Activated CD4-positive, alpha-beta T cell treated with anti-CD3 and anti-CD28 coated beads for 36 hours (primary cell): ENCODE measurements at regions not wholly inside any gene's neighbourhood (a gene's known extent, or its start where the extent isn't known, plus 50 kb on each side); places are given as distances from the start of the nearest gene placed in this dataset.

Source experiments
- ATAC-seq: fragments of 200-7000 bp; cut with Tn5 transposase; one replicate; pipeline ENCODE4 v1.10.0; 2021; ENCODE audit warnings: mild to moderate bottlenecking, moderate library complexity
- CTCF ChIA-PET: fragments of 350-600 bp; sonication (Branson Sonifier 250); formaldehyde crosslinking; loops from one replicate; lab custom pipeline; 2021; ENCODE audit warnings: antibody characterized with exemption; lab: Charles Lee
- POLR2A ChIA-PET: fragments of 350-600 bp; sonication (Branson Sonifier 250); formaldehyde crosslinking; loops from one replicate; lab custom pipeline; 2021; ENCODE audit warnings: antibody characterized with exemption, inconsistent platforms; lab: Charles Lee
- DNase-seq: peaks from one replicate; pipeline ENCODE4 v3.0.0-alpha.2; 2020
- H3K27ac Mint-ChIP-seq: one replicate; pipeline ENCODE4 v1.8.0; 2021; ENCODE audit warnings: mixed read lengths
- H3K27me3 Mint-ChIP-seq: one replicate; pipeline ENCODE4 v1.8.0; 2021; ENCODE audit warnings: mixed read lengths
- H3K36me3 Mint-ChIP-seq: one replicate; pipeline ENCODE4 v1.8.0; 2021; ENCODE audit warnings: low read depth, mixed read lengths
- H3K4me1 Mint-ChIP-seq: one replicate; pipeline ENCODE4 v1.8.0; 2021; ENCODE audit warnings: mixed read lengths
- H3K4me3 Mint-ChIP-seq: one replicate; pipeline ENCODE4 v1.8.0; 2021; ENCODE audit warnings: mild to moderate bottlenecking, moderate library complexity, mixed read lengths
- H3K9me3 Mint-ChIP-seq: one replicate; pipeline ENCODE4 v1.8.0; 2021; ENCODE audit warnings: low read depth, mixed read lengths
- intact Hi-C, 2 experiments: fragments of 100-400 bp; cut with DNase I in 1 of 2; cut with micrococcal nuclease in 1 of 2; formaldehyde crosslinking; loops; one replicate each; pipeline versions ENCODE4 v1.14.2 to v1.15.1; 2022 to 2024; cut with DNase I, micrococcal nuclease

DNA sequence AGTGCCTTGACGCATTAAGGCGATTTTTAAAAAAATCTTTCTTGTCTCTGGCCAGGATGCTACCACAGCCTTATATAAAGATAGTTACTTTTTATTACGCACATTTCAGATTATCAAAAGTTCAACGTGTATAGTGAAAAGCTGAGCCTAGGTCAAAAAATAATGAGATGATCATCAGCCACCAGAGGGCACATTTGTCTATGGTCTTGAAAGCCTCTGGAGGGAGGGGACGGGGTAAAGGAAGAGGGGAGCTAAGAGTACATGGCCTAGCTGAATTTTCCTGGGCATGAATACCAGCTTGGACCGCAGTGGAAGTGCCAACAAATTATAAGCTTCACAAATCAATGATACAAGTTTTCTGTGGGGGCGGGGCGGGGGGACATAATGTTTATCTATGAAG, 285.9 kb upstream of the SMIM30 start:
- ChIA-PET POLR2A (no interaction called here), CTCF (interaction anchor here (1.1 to 1.7 kb wide), 3 partner anchors 17 to 854 kb away, joined by 3 to 9 read pairs (median 3); no protein-coding TSS in a partner anchor)
- H3K4me1 Mint-ChIP-seq: no peaks in the 10 kb centered on the region
- no peak for ATAC-seq
- peaks cover 16% of the 10 kb centered on the region for H3K27me3 Mint-ChIP-seq
- H3K9me3 Mint-ChIP-seq: no peaks in the 10 kb centered on the region
- intact Hi-C loops: loop anchor here in 1 of 2 experiments (5.0 kb wide), 1 partner anchor 293 kb away; no protein-coding TSS in a partner anchor
- DNase-seq: no peak
- no peak overlapping the region for H3K27ac Mint-ChIP-seq
- no peak overlapping the region for H3K4me3 Mint-ChIP-seq
- H3K36me3 Mint-ChIP-seq: no peaks in the 10 kb centered on the region

DNA sequence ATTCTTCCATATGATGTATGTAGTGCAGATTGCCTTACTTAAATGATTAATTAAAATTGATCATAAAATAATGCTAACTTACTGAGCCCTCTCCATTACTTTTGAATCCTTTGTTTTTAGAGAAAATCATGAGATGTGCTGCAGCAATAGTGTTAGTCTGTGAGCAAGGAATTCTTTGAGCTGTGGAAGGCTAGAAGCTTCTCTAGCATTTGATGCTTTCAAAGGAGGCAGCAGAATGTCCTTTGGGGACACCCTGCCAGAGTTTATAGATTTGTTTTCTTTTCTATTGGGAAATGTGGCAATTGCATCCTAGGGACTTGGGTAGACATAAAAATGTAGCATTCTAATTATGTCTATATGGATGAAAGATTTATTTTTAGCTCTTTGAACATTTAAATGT, 284.1 kb upstream of the SMIM30 start:
- no peak for DNase-seq
- peaks cover 13% of the 10 kb centered on the region for H3K27me3 Mint-ChIP-seq
- CTCF ChIA-PET: no interaction called here
- H3K4me1 Mint-ChIP-seq: no peaks in the 10 kb centered on the region
- H3K27ac Mint-ChIP-seq: no peak overlapping the region
- intact Hi-C loops: loop anchor here in 1 of 2 experiments (5.0 kb wide), 1 partner anchor 295 kb away; no protein-coding TSS in a partner anchor
- POLR2A ChIA-PET: no interaction called here
- H3K36me3 Mint-ChIP-seq: no peaks in the 10 kb centered on the region
- ATAC-seq: no peak
- no peaks in the 10 kb centered on the region for H3K9me3 Mint-ChIP-seq
- H3K4me3 Mint-ChIP-seq: no peak overlapping the region

DNA sequence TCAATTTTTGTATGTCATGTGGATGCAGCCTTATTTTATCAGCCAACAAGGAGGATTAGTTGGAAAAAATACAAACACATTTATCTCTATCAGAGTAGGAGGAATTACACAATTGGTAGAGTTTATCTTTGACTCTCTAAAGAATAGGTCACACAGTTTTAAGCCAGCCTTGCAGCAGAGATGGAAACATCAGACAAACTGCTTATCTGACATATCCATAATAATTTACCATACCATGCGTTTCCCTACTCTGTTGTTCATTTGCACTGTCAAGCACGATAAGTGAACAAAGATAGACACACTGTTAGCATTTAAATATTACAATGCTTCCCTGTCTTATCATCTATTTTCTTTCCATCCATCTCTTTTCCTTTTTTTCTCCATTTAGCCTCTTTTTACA, 283.7 kb upstream of the SMIM30 start:
- ATAC-seq (no peak), DNase-seq (no peak)
- POLR2A ChIA-PET: no interaction called here
- intact Hi-C loops: loop anchor here in 1 of 2 experiments (5.0 kb wide), 1 partner anchor 295 kb away; no protein-coding TSS in a partner anchor
- Mint-ChIP-seq H3K27ac (no peak overlapping the region), H3K4me3 (no peak overlapping the region), H3K4me1 (no peaks in the 10 kb centered on the region), H3K9me3 (no peaks in the 10 kb centered on the region), H3K27me3 (peaks cover 13% of the 10 kb centered on the region), H3K36me3 (no peaks in the 10 kb centered on the region)
- CTCF ChIA-PET: interaction anchor here (0.6 kb wide), 1 partner anchor 10 kb away, joined by 3 read pairs; no protein-coding TSS in a partner anchor

DNA sequence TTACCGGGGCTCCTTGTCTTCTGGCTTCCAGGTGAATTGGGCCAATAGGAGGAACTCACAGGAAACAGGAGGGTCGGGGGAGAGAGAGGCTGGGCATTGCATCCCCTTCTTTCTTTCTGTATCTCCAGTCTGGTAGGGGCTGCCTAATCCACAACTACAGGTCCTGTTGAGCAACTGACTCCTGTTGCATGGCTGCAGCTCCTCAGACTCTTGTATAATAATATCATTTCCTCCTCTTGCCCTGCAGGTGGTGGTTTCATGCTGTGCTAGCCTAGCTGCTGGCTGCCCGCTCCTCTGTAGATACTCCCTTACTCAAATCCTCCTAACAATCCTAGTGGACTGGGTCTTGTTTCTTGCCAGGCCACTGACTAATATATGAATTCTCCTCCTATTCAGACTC, 276.5 kb upstream of the SMIM30 start:
- DNase-seq (no peak), ATAC-seq (no peak)
- intact Hi-C loops: no loop called here
- H3K9me3 Mint-ChIP-seq: no peaks in the 10 kb centered on the region
- H3K36me3 Mint-ChIP-seq: no peaks in the 10 kb centered on the region
- ChIA-PET CTCF (no interaction called here), POLR2A (no interaction called here)
- peaks cover 10% of the 10 kb centered on the region for H3K27me3 Mint-ChIP-seq
- no peak overlapping the region for H3K27ac Mint-ChIP-seq
- H3K4me1 Mint-ChIP-seq: no peaks in the 10 kb centered on the region
- H3K4me3 Mint-ChIP-seq: no peak overlapping the region

DNA sequence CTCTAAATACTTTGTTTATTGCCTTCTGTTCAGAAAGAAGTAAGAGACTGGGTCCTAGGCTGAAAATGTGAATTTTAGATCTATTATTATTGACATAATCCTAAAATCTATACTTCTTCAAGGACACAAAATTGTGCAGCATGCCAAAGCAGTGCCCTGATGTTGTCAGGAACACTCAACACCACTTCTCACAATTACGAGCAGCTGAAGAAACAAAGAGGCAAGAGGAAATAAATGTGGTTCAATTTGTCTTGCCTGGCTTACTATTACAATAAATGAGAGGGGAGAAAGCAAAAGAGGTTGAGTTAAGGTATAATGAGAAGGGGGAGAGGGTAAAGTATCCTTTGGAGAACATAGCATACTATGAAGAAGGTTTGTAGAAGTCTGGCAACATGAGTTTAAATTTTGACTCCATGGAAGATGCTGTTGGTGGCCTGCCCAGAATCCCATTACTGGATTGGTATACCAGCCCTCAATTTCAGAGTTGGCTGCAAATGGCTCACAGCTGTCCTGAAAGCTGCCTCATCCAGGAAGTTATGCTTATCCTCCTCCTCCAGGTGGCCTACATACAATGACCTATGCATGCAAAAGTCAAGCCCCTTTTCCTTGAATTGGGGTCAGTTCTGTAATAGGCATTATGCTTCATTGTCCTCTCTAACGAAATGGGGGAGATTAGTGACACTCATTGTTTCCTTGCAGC, 274.6 kb upstream of the SMIM30 start:
- intact Hi-C loops: no loop called here
- ChIA-PET POLR2A (no interaction called here), CTCF (no interaction called here)
- H3K4me1 Mint-ChIP-seq: no peaks in the 10 kb centered on the region
- no peak overlapping the region for H3K4me3 Mint-ChIP-seq
- peaks cover 12% of the 10 kb centered on the region for H3K27me3 Mint-ChIP-seq
- ATAC-seq (no peak), DNase-seq (no peak)
- H3K36me3 Mint-ChIP-seq: no peaks in the 10 kb centered on the region
- no peak overlapping the region for H3K27ac Mint-ChIP-seq
- peaks cover 4% of the 10 kb centered on the region for H3K9me3 Mint-ChIP-seq

DNA sequence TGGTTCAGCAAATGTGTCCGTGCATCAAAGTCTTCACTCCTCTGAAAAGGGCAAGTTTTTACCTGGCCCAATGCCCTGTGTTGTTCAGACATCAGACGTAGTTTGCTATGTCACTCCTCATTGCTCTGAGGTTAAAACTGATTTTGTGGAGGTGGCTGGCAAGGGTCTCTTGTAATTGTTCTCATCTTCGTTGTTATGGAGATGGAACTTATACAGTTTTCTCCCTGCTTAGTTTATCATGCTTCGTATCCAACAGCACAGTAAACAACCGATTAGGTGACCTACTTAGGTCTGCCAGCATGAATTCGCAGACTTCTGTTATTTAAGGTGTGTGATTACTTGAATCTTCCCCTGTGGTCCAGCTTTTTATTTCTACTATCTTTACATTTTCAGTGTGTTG, 274.1 kb upstream of the SMIM30 start:
- CTCF ChIA-PET: no interaction called here
- Mint-ChIP-seq H3K4me1 (no peaks in the 10 kb centered on the region), H3K9me3 (peaks cover 4% of the 10 kb centered on the region), H3K27ac (no peak overlapping the region), H3K36me3 (no peaks in the 10 kb centered on the region), H3K4me3 (no peak overlapping the region), H3K27me3 (peaks cover 10% of the 10 kb centered on the region)
- DNase-seq (no peak), ATAC-seq (no peak)
- POLR2A ChIA-PET: no interaction called here
- intact Hi-C loops: no loop called here

DNA sequence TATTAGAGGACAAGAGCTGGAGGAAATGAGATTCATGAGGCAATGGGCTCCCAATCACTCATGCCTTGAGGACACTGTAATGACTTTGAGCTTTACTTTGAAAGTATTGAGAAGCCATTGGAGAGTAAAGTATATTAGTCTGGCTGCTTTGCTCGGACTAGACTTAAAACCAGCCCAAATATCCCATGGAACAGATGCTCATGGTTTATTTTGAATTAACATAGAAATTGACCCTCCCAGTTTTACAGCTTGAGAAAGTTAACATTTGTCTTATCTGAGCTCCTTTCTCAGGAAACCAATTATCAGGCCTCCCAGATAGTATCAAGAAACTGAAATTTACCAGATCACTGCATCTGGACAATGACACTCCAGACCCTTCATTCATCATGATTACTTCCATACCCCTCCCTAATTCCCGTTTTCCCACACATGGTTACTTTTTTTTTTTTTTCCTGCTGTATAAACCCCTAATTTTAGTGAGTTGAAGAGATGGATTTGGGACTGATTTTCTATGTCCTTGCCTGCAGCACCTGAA, 270.8 kb upstream of the SMIM30 start:
- Mint-ChIP-seq H3K4me1 (no peaks in the 10 kb centered on the region), H3K36me3 (no peaks in the 10 kb centered on the region), H3K9me3 (peaks cover 4% of the 10 kb centered on the region), H3K27me3 (peaks cover 8% of the 10 kb centered on the region), H3K27ac (no peak overlapping the region), H3K4me3 (no peak overlapping the region)
- ChIA-PET POLR2A (no interaction called here), CTCF (no interaction called here)
- no peak for DNase-seq
- ATAC-seq: no peak
- intact Hi-C loops: no loop called here

DNA sequence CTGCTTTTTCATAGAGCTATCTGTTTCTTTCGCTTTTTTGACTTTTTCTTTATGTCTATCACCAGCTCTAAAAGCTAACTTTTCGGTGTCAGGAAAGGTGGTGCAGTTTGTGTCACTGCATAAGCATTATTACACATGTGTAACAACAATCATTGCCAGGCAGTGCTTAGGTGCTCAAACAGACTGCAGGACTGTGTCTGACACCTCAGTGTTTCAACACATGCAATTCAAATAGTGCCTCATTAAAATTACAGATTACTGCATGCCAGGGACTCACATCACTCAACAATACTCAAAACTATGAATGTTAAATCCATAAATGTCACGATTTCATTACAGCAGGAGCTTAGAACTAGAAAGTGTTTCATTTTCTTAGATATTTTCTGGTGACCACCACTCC, 265.3 kb upstream of the SMIM30 start:
- ATAC-seq (no peak), DNase-seq (no peak)
- no peak overlapping the region for H3K4me3 Mint-ChIP-seq
- H3K4me1 Mint-ChIP-seq: no peaks in the 10 kb centered on the region
- no peaks in the 10 kb centered on the region for H3K9me3 Mint-ChIP-seq
- ChIA-PET POLR2A (no interaction called here), CTCF (no interaction called here)
- no peak overlapping the region for H3K27ac Mint-ChIP-seq
- H3K36me3 Mint-ChIP-seq: no peaks in the 10 kb centered on the region
- intact Hi-C loops: no loop called here
- no peaks in the 10 kb centered on the region for H3K27me3 Mint-ChIP-seq

DNA sequence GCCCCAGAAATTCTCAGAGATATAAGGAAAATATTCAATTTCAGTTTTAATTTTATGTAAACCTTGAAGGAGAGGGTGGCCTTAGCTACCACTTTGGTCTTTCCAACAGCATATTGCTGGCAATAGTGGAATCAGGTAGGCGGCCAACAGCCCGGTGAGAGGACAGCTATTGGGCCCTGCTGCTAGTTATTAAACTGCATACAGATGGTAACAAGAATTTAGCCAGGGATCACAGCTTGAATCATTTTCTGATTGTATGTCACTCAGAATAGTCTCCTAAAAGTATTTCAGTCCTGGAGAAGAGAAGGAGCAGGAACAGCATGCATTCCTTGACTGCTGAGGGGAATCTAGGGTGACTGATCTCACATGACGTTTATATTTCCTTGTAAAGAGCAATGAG, 261.4 kb upstream of the SMIM30 start:
- no peaks in the 10 kb centered on the region for H3K4me1 Mint-ChIP-seq
- H3K36me3 Mint-ChIP-seq: no peaks in the 10 kb centered on the region
- H3K4me3 Mint-ChIP-seq: no peak overlapping the region
- DNase-seq (no peak), ATAC-seq (no peak)
- no peaks in the 10 kb centered on the region for H3K9me3 Mint-ChIP-seq
- POLR2A ChIA-PET: no interaction called here
- H3K27ac Mint-ChIP-seq: no peak overlapping the region
- intact Hi-C loops: no loop called here
- CTCF ChIA-PET: no interaction called here
- H3K27me3 Mint-ChIP-seq: no peaks in the 10 kb centered on the region

DNA sequence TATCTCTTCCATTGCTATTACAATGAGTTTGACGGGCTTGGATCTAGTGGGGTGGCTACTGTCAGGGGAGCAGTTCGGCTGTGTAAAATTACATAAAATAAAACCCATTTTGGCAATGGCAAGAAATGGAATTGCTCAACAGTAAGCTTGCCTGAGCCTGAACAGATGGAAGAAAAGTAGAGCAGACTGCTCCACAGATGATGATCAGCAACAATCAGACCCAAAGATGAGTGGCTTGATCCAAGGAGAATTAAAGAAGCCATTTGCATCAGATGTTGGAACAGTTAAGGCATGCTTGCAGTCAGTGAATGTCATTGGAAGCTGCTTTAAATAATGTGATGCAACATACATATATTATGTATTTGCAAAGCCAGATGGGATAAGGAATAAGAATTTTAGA, 256.6 kb upstream of the SMIM30 start:
- Mint-ChIP-seq H3K36me3 (no peaks in the 10 kb centered on the region), H3K4me3 (no peak overlapping the region), H3K27ac (no peak overlapping the region), H3K4me1 (no peaks in the 10 kb centered on the region), H3K9me3 (no peaks in the 10 kb centered on the region), H3K27me3 (peaks cover 2% of the 10 kb centered on the region)
- CTCF ChIA-PET: no interaction called here
- POLR2A ChIA-PET: no interaction called here
- ATAC-seq (no peak), DNase-seq (no peak)
- intact Hi-C loops: no loop called here

DNA sequence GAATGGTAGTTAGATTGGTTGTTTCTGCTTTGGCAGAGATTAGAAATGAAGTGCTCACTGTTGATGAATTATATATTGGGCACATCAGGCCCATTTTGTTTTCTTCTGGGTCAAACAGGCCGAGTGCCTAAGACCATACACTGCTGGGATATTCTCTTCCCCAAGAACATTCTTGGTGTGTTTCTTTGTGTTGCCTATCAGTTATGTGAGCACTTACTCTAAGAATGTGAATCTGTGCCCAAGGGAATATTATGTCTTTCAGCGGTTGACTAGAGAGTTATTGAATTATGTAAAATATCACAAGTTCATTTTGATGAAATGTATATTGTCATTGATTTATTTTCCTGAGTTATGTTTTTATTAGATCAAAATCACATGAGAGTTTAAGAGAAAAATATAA, 255.5 kb upstream of the SMIM30 start:
- Mint-ChIP-seq H3K4me1 (no peaks in the 10 kb centered on the region), H3K27ac (no peak overlapping the region), H3K9me3 (no peaks in the 10 kb centered on the region), H3K27me3 (peaks cover 4% of the 10 kb centered on the region), H3K36me3 (no peaks in the 10 kb centered on the region), H3K4me3 (no peak overlapping the region)
- intact Hi-C loops: no loop called here
- DNase-seq (no peak), ATAC-seq (no peak)
- ChIA-PET CTCF (no interaction called here), POLR2A (no interaction called here)

DNA sequence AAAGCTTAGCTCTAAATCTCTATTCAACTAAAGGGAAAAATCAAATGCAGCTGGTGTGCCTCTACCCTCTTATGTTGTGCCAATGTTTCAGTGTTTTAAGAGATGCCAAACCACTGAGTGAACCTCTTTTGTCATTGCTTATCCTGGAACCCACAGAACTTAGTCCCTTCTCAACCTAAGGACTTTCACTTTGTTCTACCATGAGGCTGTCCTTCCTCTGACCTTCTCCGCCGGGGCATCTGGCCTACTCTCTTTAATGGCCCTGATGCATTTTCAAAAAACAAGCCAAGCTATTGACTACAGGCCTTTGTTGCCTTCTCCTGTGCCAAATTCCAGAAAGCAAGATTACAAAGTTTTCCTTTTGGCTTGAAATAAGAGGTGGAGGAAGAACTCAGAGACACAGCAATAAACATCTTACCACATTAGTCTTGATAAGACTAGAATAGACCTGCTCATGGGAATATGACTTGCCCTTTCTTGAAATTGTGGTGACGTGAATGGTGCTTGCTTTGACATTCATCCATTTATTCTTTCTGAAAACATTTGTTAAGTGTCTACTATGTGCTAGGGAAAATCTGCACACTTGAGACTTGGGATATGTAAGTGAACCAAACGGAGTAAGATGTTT, 253.2 kb upstream of the SMIM30 start:
- Mint-ChIP-seq H3K4me1 (no peaks in the 10 kb centered on the region), H3K36me3 (no peaks in the 10 kb centered on the region), H3K4me3 (no peak overlapping the region), H3K27ac (no peak overlapping the region), H3K27me3 (peaks cover 4% of the 10 kb centered on the region), H3K9me3 (no peaks in the 10 kb centered on the region)
- intact Hi-C loops: no loop called here
- ChIA-PET POLR2A (no interaction called here), CTCF (no interaction called here)
- ATAC-seq (no peak), DNase-seq (no peak)
